CD4-positive, alpha-beta T cell treated with Interleukin-4 for 1 hour (primary cell): ENCODE measurements at regions not wholly inside any gene's neighbourhood (a gene's known extent, or its start where the extent isn't known, plus 50 kb on each side); places are given as distances from the start of the nearest gene placed in this dataset.

Experiments used
- DNase-seq, 2 donors: peaks; one replicate each; pipeline ENCODE4 v3.0.0-alpha.2; 2020 to 2022

DNA sequence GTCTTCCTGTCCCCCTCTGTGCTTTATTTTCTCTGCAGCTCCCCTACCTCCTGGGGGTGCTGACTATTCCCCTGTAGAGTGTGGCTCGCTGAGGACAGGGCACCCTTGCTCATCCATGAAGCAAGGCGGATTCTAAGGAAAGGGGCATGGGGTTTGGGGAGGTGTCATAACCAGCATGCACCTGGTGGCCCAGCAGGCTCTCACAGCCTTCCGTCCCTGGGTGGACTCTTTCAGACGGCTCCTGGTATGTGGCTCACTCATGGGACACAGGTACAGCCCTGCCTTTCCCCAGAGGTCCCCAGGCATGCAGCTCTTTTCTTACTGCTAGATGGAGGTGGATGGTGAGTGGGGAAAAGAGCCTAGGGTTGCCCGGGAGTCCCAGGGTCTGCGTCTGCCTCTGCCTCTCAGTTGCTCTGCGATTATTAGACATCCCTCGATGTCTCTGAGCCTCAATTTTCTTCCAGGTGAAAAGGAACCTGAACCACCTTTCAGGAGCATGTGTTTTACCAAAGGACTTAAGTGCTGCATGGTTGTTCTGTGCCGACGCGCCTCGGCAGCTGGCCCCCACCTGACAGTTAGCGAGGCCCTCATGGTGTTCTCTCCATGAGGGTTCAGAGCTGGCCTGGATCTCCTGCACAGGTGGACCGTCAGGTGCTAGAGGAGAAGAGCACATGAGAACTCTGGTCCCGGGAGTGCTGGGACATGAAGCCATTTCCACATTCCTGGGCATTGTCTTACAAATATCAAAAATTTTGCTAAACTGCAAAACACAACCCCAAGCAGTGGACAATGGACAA, 172.5 kb upstream of the SHH start:
- DNase-seq, result no peak

DNA sequence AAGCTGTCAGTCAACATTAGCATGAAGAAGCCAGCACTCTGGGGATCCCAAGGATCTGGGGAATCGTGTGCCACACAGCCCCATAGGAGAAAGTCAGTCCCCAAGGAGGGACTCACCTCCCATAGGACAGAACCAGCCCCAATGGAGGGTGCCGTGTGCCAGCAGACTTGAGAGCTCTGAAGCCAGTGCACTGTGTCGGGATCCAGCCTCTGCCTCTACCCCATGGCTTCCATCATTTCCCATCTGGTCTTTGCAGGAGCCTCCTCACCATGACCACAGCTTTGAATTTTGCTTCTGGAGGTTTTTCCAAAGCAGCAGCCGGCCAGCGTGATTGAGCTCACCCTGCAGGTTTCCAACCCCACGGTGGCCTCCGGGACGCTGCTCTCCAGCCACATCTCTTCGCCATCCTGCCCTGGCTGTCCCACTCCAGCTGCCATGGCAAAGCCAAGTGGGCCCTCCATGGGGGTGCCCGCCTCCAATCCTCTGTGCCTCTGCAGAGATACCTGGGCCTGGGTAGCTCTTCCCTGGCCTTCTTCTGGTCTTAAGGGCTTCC, 171.8 kb upstream of the SHH start:
- no peak for DNase-seq

DNA sequence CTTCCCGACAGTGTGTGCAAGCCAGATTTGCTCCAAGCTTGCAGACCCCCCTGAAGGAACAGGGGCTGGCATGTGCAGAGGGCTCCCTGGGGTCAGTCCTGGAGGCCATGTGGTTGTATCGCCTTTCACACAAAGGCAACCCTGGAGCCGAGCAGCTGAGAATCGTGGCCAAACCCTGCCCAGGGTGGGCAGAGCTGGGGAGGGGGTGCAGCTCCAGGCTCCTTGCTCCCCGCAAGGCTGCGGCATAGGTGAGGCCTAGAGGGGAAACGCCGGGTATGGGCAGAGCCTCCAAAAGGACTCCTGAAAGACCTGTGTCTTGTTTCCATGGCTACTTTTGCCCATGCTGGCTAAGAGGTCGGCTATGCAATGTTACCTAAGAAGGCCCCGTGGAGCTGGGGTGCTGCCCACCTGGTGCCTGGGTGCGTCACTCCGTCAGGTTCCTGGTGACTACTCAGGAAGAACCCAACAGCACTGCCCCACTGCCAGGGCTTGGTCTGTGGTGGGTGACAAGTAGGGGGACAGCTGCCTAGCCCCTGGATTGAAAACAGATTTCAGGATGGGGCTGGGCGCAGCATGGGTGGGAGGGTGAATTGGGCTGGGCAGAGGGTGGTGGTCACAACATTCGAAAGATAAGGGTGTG, 171.0 kb upstream of the SHH start:
- no peak for DNase-seq

DNA sequence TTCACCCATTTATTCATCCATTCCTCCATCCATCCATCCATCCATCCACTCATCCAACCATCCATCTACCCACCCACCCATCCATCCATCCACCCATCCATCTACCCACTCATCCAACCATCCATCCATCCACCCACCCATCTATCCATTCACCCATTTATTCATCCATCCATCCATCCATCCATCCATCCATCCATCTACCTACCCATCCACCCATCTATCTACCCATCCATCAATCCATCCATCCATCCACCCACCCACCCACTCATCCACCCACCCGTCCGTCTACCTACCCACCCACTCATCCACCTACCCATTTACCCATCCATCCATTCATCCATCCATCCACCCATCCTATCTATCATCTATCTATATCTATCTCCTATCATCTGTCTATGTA, 169.4 kb upstream of the SHH start:
- DNase-seq, result no peak

DNA sequence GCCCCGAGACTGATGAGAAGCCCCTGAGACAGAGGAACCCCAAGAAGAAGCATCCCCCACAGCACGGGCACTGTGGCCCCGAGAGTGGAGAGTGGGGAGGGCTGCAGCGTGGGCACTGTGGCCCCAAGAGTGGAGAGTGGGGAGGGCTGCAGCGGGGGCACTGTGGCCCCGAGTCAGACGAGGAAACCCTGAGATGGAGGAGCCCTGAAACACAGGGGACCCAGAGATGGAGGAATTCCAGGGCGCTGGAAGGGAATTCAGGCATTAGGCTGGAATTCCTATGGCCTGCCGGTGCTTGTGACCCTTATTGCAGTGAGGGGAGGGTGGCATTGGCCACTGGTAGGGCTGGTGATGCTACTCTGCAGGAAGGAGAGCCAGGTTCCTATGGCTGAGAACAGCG, 168.6 kb upstream of the SHH start:
- DNase-seq, result no peak

DNA sequence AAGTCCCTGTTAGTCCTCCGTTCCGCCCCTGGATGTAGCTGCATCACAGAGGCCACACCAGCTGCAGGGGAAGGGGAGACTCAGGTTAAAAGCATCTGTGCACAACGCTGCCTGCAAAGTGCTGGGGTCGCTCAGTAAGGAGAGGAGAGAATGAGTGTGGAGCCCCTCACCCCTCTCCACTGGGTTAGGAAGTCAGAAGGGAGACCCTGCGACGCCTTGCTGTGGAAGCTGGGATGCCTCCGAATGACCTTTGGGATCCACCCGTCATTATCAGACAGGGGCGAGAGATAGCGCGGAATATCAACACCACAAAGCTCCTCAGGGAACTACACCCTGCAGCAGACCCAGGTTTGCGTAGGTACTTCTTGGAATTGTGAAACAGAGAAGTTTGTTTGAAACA, 167.7 kb upstream of the SHH start:
- DNase-seq, result no peak

DNA sequence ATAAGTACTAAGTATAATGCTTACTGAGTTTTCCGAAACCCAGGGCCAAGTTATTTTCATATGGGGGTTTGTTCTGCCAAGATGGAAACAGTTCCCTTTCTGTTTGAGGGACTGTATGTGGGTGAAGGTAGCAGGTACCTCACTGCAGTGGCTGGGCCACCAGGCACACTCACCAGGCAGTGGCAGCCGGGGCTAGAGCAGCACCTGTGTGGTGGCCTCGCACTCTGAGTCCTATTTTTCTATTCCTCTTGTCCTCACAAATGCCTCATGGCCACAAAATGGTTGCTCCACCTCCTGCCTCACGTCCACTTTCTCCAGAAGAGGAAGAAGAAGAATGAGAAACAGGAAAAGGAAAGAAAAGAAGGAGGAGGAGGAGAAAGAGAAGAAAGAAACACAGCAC, 167.3 kb upstream of the SHH start:
- no peak for DNase-seq

DNA sequence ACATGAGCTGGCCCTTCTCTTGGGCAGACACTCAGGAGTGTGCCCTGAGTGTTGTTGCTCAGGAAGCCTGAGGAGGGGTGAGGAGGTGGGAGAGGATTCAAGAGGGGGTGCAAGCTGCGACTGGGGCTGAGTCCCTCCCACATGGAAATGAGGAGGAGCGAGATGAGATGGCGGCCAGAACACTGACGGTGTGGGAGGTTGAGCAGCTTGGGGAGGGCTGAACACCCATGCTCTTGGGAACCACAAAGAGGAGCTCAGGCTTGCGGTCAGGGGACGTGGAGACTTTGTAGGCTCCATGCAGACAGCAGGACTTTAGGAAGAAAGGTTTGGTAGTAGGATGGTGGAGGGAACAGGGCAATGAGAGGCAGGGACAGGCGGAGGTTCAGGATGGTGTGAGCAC, 163.2 kb upstream of the SHH start:
- no peak for DNase-seq

DNA sequence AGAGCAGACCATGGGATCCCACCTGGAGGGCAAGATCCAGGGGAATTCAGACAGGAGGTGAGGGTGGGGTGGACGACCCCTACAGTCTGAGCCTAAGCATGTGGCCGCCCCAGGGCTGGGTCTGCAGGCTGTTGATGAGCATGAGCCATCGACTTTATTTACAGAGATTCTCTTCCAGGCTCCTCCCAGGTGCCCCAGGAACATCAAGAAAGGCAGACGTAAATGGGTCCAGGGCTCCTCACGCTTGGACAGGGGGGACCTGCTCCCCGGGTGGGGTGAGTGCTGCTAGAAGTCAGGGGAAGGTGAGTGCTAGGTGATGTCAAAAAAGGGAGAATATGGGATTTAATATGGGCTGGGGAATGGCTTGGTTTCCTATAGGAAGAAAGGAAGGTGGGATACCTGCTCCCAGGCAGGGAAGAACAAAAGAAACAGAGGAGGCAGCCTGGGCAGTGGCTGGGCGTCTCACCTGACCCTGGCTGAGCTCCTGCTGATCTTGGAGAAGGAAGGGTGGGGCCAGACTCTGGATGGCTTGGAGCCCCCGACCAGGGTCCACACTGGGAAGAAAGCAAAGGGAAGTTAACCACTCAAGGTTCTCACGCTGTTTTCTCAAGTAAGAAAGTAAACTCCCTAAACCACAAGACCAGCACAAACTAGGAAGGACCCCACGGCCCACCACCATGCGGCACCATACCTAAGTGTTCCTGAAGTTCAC, 162.1 kb upstream of the SHH start:
- no peak for DNase-seq

DNA sequence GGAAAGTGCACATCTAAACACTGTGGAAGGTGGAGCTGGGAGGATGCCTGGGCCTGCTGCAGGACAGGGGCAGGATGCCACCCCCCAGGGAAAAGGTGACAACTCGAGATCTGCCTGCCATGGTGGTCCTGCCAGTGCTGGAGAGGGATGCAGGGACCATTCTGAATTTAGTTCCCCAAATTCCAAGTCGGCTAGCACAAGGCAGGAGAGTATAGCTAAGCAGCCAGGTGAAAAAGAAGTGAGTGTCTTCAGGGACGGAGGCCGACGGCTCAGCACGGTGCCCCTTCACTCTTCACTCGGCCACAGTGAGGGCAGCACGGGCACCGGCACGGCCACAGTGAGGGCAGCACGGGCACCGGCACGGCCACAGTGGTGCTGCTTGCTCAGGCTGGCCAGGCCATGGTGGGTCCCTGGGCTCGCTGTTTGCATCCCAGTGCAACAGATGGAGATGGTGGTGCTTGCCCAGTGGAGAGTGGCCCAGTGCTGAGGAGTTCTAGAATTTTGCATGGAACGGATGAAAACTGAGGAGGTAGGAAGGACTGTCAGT, 161.3 kb upstream of the SHH start:
- DNase-seq, result no peak

DNA sequence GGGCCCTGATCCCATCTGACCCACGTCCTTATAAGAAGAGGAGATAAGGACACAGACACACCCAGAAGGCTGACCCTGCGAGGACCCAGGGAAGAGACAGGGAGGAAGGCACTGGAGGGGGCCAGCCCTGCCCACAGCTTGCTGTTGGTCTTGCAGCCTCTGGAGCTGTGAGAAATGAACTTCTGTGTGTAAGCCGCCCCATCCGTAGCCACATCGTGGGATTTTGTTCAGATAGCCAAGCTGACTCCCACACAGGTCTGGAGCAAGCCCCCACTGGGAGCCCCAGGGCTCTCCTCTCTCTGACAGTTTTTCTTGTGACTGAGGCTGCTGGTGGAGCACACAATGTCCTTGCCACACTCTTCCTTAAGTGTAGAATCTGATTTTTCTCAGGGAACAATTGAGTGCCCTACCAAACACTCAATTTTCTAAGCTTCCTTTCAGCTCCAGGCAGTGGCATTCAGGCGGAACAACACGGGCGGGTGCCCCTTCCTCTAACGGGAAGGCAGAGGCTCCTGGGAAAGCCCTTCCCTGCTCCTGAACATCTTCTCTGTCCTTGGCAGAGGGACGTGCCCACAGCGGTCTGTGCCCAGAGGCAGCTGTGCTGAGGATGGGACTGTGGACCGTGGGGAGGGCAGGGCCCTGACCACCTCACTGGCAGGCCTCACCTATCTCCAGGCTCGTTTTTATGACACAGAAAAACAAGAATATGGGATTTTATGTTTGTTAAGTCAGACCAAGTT, 160.6 kb upstream of the SHH start:
- no peak for DNase-seq

DNA sequence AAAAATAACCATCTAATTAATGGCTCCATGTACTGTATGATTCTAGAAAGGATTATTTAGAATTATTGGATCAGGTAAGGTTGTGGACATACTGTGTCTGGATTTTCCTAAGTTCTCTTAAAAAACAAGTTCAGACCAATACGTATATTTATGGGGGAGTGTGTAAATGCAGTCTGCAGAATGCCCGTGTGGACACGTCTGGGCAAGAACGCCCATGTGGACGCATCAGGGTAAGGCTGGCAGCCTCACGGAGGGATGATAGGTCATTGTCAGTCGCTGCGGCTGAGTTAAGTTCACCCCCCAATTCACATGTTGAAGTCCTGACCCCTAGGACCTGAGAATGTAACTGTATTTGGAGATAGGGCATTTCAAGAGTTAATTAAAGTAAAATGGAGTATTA, 160.0 kb upstream of the SHH start:
- DNase-seq, result no peak

DNA sequence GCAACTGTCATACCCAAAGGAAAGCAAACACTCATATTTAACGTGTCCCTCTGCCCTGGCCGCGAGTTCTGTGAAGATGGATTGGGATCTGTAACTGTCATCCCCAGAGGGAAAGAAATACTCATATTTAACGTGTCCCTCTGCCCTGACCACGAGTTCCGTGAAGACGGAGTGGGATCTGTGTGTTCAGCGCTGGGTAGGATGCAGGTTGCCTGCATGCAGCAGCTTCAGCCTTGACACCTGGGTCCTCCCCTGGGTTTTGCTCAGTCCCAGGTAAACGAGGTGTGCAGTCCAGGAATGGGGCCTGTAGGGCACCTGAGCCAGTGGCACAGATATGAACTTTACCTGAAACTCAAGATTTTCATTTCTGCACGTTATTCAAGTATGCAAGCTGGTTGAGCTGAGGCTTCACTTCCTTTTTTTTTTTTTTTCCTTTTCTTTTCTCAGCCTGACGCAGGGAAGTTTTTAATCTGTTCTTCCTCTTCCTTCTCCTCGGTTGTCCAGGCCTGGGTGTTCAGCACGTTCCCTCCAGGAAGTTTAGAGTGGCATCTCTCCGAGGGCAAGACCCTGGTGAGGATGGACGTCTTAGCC, 159.0 kb upstream of the SHH start:
- DNase-seq, result no peak

DNA sequence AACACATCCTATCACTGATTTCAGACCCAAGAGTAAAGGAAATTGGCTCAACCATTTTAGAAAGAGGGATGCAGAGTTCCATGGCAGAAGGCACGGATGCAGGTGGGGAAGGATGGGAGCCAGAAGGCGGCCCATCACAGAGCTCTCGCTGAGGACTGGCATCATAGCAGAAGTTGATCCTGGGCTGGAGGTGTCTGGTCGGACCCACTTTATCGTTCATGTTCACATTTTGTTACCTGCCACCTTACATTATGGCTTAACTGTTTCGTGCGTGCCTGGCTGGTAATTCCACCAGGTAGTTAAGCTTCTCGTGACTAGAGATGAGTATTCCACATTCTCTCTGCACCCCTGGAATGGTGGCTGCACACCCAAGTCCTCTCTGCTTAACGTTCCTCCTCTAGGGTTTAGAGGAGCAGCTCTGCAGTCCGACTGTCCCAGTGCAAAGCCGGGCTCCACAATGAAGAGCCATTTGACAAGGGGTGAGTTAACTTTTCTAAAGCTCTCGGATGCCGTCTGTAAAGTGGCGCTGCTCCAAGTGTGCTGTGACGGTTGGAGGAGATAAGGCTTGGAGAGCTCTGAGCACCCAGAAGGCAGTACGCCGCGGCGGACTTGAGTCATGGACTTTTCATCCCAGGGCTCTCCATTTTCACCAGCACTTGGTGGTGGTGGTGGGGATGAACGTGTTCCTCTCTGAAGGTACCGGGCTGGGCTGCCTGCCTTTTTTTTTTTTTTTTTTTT, 157.1 kb upstream of the SHH start:
- no peak for DNase-seq

DNA sequence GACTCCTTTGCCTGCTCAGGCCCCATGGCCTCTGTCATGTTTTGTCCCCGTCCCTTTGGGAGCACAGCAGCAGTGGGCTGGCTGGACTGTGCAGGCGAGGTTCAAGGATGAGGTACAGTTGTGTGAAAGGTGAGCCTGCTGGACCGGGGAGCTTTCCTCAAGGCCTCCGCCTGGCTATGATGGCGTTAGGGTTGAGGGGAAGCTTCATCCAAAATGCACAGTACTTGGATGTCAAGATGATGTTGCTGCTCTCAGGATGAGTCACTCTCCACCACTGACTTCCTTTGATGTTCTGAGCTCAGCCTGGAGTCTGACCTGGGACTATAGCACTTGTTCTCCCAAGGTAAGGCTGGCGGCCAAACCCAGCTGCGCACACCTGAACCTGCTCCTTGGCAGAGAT, 152.7 kb upstream of the SHH start:
- DNase-seq, result no peak

DNA sequence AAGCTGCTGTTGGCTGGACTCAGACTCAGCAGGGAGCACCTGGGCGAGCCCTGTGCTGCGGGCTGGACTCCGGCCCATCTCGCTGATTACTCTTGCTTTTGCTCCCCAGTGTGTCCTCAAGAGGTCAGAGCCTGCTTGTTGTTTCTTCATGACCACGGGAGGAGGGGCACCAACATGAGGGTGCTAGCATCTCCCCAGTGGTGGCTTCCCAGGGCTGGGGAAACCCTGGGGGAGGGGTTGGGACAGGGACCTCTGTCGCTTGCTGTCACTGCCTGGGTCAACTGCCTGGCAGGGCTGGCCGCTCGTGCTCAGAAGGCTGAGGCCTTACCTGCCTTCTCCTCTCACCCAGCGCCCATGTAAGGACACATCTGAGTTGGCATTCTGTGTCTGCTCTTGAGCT, 152.3 kb upstream of the SHH start:
- no peak for DNase-seq

DNA sequence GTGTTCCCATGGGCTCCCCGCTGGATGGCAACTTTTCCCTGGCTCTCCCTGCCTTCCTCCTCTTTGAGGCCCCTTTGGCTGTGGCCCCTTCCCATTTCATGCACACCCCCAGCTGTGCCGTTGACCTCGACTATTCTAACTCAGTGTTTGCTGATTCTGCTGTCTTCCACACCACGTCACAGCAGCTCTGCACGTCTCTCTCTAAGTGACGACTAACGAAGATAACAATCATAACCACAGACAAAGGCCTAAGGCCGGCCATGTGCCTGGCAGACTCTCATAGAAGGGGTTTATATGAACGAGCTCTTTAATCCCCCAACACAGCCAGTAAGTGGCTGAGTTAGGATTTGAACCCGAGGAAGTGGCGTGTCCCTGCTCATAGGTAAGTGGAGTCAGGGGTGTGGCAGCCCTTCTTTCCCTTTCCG, 151.5 kb upstream of the SHH start:
- DNase-seq, result no peak

DNA sequence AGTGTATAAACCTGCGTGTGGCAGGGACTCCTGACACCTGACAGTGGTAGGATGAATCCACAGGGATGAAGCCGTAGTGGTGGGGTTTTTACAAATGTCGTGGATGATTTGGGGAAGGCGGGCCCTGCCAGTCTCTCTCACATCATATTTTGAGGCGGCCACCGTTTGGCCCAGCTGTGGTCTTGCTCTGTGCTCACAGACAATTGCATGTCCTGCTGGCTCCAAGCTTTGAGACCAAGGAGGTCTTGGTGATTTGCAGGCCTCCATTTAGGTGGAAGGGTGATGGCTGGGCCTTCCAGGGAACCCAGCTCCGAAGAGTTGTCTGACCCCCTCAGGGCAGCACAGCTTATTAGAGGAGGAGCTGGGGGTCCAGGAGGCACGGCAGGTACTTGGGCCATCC, 151.1 kb upstream of the SHH start:
- DNase-seq, result no peak

DNA sequence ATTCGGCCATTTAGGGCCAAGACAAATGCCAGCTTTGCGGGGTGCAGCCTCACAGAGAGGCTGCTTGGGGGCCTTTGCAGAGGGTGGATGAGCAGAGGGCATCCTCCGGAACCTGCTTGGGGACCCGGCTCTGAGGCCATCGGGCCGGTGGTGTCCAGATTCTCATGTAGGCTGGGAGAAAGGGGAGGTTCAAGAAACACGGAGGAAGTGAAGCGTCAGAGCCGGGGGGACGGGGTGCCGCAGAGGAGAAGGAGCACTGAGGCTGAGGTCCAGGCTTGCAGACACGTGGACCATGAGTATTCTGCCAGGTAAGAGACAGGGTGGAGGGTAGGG, 150.7 kb upstream of the SHH start:
- DNase-seq, result no peak

DNA sequence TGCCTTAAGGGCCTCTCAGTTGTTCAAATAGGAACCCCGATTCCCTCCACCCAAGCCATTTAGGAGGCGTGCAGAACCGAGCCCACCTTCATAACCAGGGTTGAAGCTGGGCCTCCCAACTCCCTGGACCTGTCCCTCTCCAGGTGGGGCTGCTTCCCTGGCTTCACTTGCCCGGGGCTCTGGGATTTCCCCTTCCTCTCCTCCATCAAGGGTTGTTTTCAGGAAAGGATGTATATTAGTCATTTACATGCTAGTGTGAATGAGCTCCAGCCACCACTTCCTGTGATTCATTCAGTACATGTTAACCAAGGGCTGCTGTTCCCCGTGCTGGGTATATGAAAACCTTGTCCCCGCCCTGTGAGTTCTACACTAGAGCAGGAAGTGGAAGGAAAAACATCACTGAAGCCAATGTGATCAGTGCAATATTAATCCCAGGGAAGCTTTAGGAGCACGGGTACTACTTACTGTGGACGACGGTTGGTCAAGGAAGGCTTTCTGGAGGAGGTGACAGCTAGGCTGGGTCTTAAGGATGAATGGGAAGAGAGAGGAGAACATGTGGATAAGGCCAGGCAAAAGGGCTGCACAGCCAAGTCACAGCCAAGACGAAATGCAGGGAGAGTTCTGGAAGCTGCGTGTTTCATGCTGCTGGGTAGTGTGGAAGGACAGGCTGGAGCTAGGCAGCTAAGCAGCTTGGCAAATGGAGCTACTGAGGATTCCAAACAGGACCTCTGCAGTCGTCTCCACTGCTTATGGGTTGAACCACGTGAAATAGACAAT, 150.1 kb upstream of the SHH start:
- DNase-seq, result no peak
